ENCODE measurements at regions not wholly inside any gene's neighbourhood (a gene's known extent, or its start where the extent isn't known, plus 50 kb on each side); places are given as distances from the start of the nearest gene placed in this dataset. TPM values are rescaled to one million over a fixed set of nuclear protein-coding genes. Genes with fewer than 3 reads are reported as not detected.

GRCh38 chr2:180061085-180061484 lies 54.0 kb upstream of the CWC22 start:
- no peak for DNase-seq (ENCODE audit: low spot score)

- no peak for DNase-seq (ENCODE audit: low spot score)
Measured at GRCh38 chr2:180058993-180059392, 51.9 kb upstream of the CWC22 start.

GRCh38 chr2:180057706-180058412 lies 50.8 kb upstream of the CWC22 start:
- no peak for DNase-seq (ENCODE audit: low spot score)

Small RNA genes lying in the stretch of these regions (small RNA-seq; reads per million reads assigned to genes)
- gene AC012669.1, result not detected

Data from HT-29 (cell line).